Suprapubic skin (tissue), 3 donors: ENCODE measurements at regions not wholly inside any gene's neighbourhood (a gene's known extent, or its start where the extent isn't known, plus 50 kb on each side); places are given as distances from the start of the nearest gene placed in this dataset.

Experiments
- EP300 ChIP-seq: sonication (generic); formaldehyde crosslinking; IDR thresholded peaks from one replicate; pipeline ENCODE4 v1.6.1; 2017; ENCODE audit warnings: antibody characterized with exemption
- POLR2A ChIP-seq, 2 donors: fragments of 450-650 bp; IDR thresholded peaks; one replicate each; pipeline ENCODE4 v1.6.1; 2017; ENCODE audit warnings: antibody characterized with exemption in 2 of 2, mild to moderate bottlenecking in 2 of 2, moderate library complexity in 2 of 2
- TF ChIP-seq, protein P1 (sequence below), 2 donors: fragments of 200-600 bp in 1 of 2; fragments of 450-650 bp in 1 of 2; sonication (generic) in 1 of 2; IDR thresholded peaks; one replicate each; pipeline ENCODE4 v1.5.1; 2016 to 2019; ENCODE audit warnings: antibody characterized with exemption in 2 of 2, mild to moderate bottlenecking in 1 of 2, moderate library complexity in 1 of 2

- TF ChIP-seq, protein P1, sequence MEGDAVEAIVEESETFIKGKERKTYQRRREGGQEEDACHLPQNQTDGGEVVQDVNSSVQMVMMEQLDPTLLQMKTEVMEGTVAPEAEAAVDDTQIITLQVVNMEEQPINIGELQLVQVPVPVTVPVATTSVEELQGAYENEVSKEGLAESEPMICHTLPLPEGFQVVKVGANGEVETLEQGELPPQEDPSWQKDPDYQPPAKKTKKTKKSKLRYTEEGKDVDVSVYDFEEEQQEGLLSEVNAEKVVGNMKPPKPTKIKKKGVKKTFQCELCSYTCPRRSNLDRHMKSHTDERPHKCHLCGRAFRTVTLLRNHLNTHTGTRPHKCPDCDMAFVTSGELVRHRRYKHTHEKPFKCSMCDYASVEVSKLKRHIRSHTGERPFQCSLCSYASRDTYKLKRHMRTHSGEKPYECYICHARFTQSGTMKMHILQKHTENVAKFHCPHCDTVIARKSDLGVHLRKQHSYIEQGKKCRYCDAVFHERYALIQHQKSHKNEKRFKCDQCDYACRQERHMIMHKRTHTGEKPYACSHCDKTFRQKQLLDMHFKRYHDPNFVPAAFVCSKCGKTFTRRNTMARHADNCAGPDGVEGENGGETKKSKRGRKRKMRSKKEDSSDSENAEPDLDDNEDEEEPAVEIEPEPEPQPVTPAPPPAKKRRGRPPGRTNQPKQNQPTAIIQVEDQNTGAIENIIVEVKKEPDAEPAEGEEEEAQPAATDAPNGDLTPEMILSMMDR (IDR thresholded peaks at IDR 0.05), result no peak
- TF ChIP-seq POLR2A (IDR thresholded peaks at IDR 0.05), result no peak
- TF ChIP-seq EP300, result no peak
Measured at GRCh38 chr20:11235058-11235457, 561.3 kb upstream of the JAG1 start.
